Parathyroid adenoma (tissue), 2 donors: ENCODE measurements at regions not wholly inside any gene's neighbourhood (a gene's known extent, or its start where the extent isn't known, plus 50 kb on each side); places are given as distances from the start of the nearest gene placed in this dataset.

Experiments
- H2AFZ ChIP-seq: fragments of 300-600 bp; sonication (generic); one replicate; pipeline ENCODE4 v1.7.0; 2017; ENCODE audit warnings: antibody characterized with exemption, mild to moderate bottlenecking
- H3K27ac ChIP-seq: fragments of 300-600 bp; sonication (generic); one replicate; pipeline ENCODE4 v1.7.0; 2017
- H3K27me3 ChIP-seq: fragments of 300-600 bp; sonication (generic); one replicate; pipeline ENCODE4 v1.7.0; 2017; ENCODE audit warnings: low read length; ENCODE audit not compliant: control insufficient read depth, insufficient read depth
- H3K36me3 ChIP-seq: fragments of 300-600 bp; sonication (generic); one replicate; pipeline ENCODE4 v1.7.0; 2017; ENCODE audit warnings: low read length; ENCODE audit not compliant: control insufficient read depth, insufficient read depth
- H3K4me1 ChIP-seq: fragments of 300-600 bp; sonication (generic); one replicate; pipeline ENCODE4 v1.7.0; 2017; ENCODE audit warnings: control low read depth
- H3K4me2 ChIP-seq: fragments of 300-600 bp; sonication (generic); one replicate; pipeline ENCODE4 v1.7.0; 2017; ENCODE audit warnings: low read length
- H3K4me3 ChIP-seq: fragments of 300-600 bp; sonication (generic); one replicate; pipeline ENCODE4 v1.7.0; 2017; ENCODE audit warnings: low read depth, low read length
- H3K79me2 ChIP-seq: fragments of 300-600 bp; sonication (generic); one replicate; pipeline ENCODE4 v1.7.0; 2017; ENCODE audit warnings: control low read depth
- H3K9ac ChIP-seq: fragments of 300-600 bp; sonication (generic); one replicate; pipeline ENCODE4 v1.7.0; 2017; ENCODE audit warnings: mild to moderate bottlenecking
- H3K9me3 ChIP-seq: fragments of 300-600 bp; sonication (generic); one replicate; pipeline ENCODE4 v1.7.0; 2017; ENCODE audit warnings: low read length; ENCODE audit not compliant: control insufficient read depth
- TF ChIP-seq, protein P1 (sequence below): fragments of 300-600 bp; sonication (generic); IDR thresholded peaks from one replicate; pipeline ENCODE4 v1.7.0; 2017; ENCODE audit warnings: antibody characterized with exemption, mild to moderate bottlenecking
- donor health status: primary hyperparathyroidism.

GRCh38 chr14:48914382-48914781 lies 671.8 kb downstream of the RPS29 start:
- Histone ChIP-seq H3K36me3 (no peaks in the 10 kb centered on the region), H3K4me3 (no peak overlapping the region), H3K9me3 (no peaks in the 10 kb centered on the region), H3K4me2 (no peak overlapping the region), H3K27ac (no peak overlapping the region), H3K9ac (no peak overlapping the region), H3K4me1 (no peaks in the 10 kb centered on the region), H2AFZ (no peak overlapping the region), H3K79me2 (no peaks in the 10 kb centered on the region), H3K27me3 (no peaks in the 10 kb centered on the region)
- TF ChIP-seq, protein P1, sequence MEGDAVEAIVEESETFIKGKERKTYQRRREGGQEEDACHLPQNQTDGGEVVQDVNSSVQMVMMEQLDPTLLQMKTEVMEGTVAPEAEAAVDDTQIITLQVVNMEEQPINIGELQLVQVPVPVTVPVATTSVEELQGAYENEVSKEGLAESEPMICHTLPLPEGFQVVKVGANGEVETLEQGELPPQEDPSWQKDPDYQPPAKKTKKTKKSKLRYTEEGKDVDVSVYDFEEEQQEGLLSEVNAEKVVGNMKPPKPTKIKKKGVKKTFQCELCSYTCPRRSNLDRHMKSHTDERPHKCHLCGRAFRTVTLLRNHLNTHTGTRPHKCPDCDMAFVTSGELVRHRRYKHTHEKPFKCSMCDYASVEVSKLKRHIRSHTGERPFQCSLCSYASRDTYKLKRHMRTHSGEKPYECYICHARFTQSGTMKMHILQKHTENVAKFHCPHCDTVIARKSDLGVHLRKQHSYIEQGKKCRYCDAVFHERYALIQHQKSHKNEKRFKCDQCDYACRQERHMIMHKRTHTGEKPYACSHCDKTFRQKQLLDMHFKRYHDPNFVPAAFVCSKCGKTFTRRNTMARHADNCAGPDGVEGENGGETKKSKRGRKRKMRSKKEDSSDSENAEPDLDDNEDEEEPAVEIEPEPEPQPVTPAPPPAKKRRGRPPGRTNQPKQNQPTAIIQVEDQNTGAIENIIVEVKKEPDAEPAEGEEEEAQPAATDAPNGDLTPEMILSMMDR = no peak

DNA sequence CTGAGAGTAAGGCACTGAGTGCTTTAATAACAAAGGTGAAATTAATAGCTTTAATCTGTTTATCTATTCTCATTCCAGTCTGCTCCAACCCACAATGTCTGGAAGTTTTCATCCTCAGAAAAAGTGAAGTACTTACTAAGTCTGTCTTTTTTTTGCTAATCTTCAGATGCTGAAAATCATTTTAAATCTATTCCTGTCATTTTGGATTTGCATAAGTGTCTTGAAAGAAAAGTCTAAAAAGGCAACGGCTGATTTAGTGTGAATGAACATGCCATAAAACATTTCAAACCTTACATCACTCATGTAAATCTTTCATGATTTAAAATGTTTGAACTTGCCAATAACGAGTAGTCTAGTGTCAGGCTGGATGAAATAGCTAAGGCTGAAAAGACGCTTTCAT lies 685.6 kb downstream of the RPS29 start:
- H3K9ac ChIP-seq = no peak overlapping the region
- no peaks in the 10 kb centered on the region for H3K79me2 ChIP-seq
- no peaks in the 10 kb centered on the region for H3K27me3 ChIP-seq
- peaks cover 3% of the 10 kb centered on the region for H3K9me3 ChIP-seq
- no peaks in the 10 kb centered on the region for H3K4me1 ChIP-seq
- H2AFZ ChIP-seq = no peak overlapping the region
- no peak overlapping the region for H3K27ac ChIP-seq
- no peak overlapping the region for H3K4me2 ChIP-seq
- no peaks in the 10 kb centered on the region for H3K36me3 ChIP-seq
- no peak overlapping the region for H3K4me3 ChIP-seq
- TF ChIP-seq, protein P1 = no peak

DNA sequence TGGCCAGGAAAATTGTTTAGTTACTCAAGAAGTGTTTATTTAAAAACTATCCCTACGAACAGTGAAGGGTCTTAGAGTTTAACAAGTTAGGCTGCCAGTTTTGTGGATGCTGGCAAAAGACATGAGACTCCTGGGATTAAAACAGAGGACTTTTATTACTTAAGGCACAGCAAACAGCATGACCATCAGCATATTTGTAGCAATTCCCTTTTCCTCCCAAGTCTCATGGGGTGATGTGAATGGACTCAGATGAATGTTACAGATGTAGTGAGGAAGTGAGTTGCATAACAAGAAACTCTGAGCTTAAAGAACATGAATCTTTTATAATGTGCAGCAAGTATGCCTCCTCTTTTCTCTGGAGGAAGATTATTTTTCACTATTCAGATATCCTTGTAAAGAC lies 695.8 kb downstream of the RPS29 start:
- Histone ChIP-seq H2AFZ (no peak overlapping the region), H3K9me3 (no peaks in the 10 kb centered on the region), H3K27me3 (no peaks in the 10 kb centered on the region), H3K9ac (no peak overlapping the region), H3K27ac (no peak overlapping the region), H3K4me2 (no peak overlapping the region), H3K36me3 (no peaks in the 10 kb centered on the region), H3K4me1 (no peaks in the 10 kb centered on the region), H3K79me2 (no peaks in the 10 kb centered on the region), H3K4me3 (no peak overlapping the region)
- TF ChIP-seq, protein P1 = no peak

- no peak overlapping the region for H3K4me2 ChIP-seq
- no peaks in the 10 kb centered on the region for H3K9me3 ChIP-seq
- no peak overlapping the region for H3K27ac ChIP-seq
- no peaks in the 10 kb centered on the region for H3K4me1 ChIP-seq
- TF ChIP-seq, protein P1 = no peak
- H3K27me3 ChIP-seq = no peaks in the 10 kb centered on the region
- no peaks in the 10 kb centered on the region for H3K79me2 ChIP-seq
- no peak overlapping the region for H3K9ac ChIP-seq
- H2AFZ ChIP-seq = no peak overlapping the region
- no peak overlapping the region for H3K4me3 ChIP-seq
- no peaks in the 10 kb centered on the region for H3K36me3 ChIP-seq
These were observed 709.3 kb downstream of the RPS29 start for GRCh38 chr14:48876806-48877340.

GRCh38 chr14:48874711-48875110 lies 711.5 kb downstream of the RPS29 start:
- TF ChIP-seq, protein P1 = no peak
- Histone ChIP-seq H2AFZ (no peak overlapping the region), H3K4me1 (no peaks in the 10 kb centered on the region), H3K9me3 (no peaks in the 10 kb centered on the region), H3K79me2 (no peaks in the 10 kb centered on the region), H3K9ac (no peak overlapping the region), H3K4me2 (no peak overlapping the region), H3K4me3 (no peak overlapping the region), H3K27me3 (no peaks in the 10 kb centered on the region), H3K27ac (no peak overlapping the region), H3K36me3 (no peaks in the 10 kb centered on the region)
